Stomach smooth muscle (tissue), 2 donors: ENCODE measurements at regions not wholly inside any gene's neighbourhood (a gene's known extent, or its start where the extent isn't known, plus 50 kb on each side); places are given as distances from the start of the nearest gene placed in this dataset.

Experiments
- H3K27ac ChIP-seq: one replicate; pipeline ENCODE4 v1.7.0; 2013; ENCODE audit warnings: mild to moderate bottlenecking, low read length, inconsistent platforms
- H3K27me3 ChIP-seq, 2 donors: one replicate each; pipeline ENCODE4 v1.7.0; 2013; ENCODE audit warnings: low read length in 2 of 2; ENCODE audit not compliant: insufficient read depth in 2 of 2, control insufficient read depth in 1 of 2
- H3K36me3 ChIP-seq, 2 donors: one replicate each; pipeline ENCODE4 v1.7.0; 2013; ENCODE audit warnings: low read length in 2 of 2; ENCODE audit not compliant: control insufficient read depth in 2 of 2, insufficient read depth in 2 of 2
- H3K4me1 ChIP-seq: one replicate; pipeline ENCODE4 v1.7.0; 2013; ENCODE audit warnings: low read length; ENCODE audit not compliant: control insufficient read depth, insufficient read depth
- H3K4me3 ChIP-seq, 2 donors: one replicate each; pipeline ENCODE4 v1.7.0; 2013; ENCODE audit warnings: low read length in 2 of 2
- H3K9ac ChIP-seq, 2 donors: one replicate each; pipeline ENCODE4 v1.7.0; 2013; ENCODE audit warnings: low read length in 2 of 2, mild to moderate bottlenecking in 1 of 2
- H3K9me3 ChIP-seq, 2 donors: one replicate each; pipeline ENCODE4 v1.7.0; 2013; ENCODE audit warnings: low read length in 2 of 2; ENCODE audit not compliant: control insufficient read depth in 2 of 2
- donor health status: healthy.
- donor health status: Pancreatic carcinoma.

DNA sequence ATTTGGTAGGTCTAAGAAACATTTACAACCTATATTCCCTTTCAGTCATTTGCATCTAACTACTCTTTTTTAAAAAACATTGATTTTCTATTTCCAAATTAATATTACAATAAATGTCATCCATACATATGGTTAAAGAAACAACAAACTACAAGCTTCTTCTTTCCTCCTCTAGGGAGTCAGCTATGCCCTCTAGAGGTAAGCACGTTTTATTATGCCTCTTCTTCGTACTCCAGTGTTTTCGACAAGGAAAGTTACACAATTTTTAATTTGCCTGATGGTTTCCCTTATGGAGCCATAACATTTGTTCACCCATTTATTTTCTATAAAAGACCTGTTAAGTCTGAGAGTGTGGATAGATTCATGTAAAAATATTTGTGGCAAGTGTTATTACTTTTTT lies 183.4 kb upstream of the CDH7 start:
- Histone ChIP-seq H3K4me1 (no peaks in the 10 kb centered on the region), H3K27me3 (no peaks in the 10 kb centered on the region), H3K9ac (no peak overlapping the region), H3K27ac (no peak overlapping the region), H3K4me3 (no peak overlapping the region), H3K9me3 (no peaks in the 10 kb centered on the region), H3K36me3 (no peaks in the 10 kb centered on the region)

DNA sequence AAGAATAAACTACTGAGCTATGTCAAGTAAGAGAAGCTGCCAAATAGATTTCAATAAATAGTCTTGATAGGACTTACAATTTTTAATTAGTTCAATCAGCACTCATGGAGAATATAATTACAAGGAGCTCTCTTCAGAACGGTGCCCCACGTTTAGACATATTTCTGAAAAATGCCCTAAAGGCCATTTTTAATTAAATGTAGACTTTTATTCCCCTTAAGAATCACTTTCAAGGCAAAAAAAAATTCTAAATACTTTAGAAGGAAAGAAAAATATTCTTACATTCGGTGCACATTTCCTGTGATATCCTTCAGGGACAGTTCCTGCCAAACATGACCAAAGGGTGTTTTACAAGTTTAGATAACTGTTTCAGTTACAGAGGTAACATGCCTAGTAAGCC lies 202.5 kb upstream of the CDH7 start:
- no peaks in the 10 kb centered on the region for H3K4me1 ChIP-seq
- no peaks in the 10 kb centered on the region for H3K27me3 ChIP-seq
- no peak overlapping the region for H3K27ac ChIP-seq
- H3K4me3 ChIP-seq = no peak overlapping the region
- H3K9me3 ChIP-seq = no peaks in the 10 kb centered on the region
- H3K36me3 ChIP-seq = no peaks in the 10 kb centered on the region
- no peak overlapping the region for H3K9ac ChIP-seq

DNA sequence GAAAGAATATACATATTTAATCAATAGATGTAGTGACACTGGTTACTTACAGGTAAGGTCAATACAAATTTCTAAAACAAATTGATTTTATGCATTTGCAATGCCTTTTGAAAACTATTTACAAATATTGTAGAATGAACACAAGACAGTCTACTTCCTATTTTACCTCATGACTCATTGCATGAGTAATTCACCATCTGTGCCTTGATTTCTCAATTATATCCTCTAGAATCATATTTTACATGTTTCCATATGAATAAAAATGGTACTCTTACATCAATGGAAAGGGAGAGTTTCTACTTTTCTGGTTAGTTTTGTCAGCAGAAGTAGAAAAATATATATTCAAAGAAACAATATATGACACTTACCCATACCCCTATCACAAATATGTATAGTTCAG lies 203.8 kb upstream of the CDH7 start:
- Histone ChIP-seq H3K4me3 (no peak overlapping the region), H3K27ac (no peak overlapping the region), H3K9me3 (no peaks in the 10 kb centered on the region), H3K4me1 (no peaks in the 10 kb centered on the region), H3K36me3 (no peaks in the 10 kb centered on the region), H3K27me3 (no peaks in the 10 kb centered on the region), H3K9ac (no peak overlapping the region)

DNA sequence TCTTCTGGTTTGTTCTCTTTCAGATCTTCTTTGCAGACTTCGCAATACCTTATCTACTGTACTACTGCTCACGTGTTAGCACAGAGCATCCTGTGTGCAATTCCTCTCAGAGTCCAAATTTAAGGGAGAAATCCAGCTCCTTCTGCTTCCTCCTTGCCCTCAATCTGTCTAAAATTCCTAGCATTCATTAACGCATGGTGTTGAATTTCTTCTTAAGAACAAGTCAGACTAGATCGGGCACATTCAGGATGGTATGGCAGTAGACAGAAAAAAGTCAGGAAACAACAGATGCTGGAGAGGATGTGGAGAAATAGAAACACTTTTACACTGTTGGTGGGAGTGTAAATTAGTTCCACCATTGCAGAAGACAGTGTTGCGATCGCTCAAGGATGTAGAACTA lies 206.1 kb upstream of the CDH7 start:
- H3K36me3 ChIP-seq = no peaks in the 10 kb centered on the region
- no peak overlapping the region for H3K27ac ChIP-seq

DNA sequence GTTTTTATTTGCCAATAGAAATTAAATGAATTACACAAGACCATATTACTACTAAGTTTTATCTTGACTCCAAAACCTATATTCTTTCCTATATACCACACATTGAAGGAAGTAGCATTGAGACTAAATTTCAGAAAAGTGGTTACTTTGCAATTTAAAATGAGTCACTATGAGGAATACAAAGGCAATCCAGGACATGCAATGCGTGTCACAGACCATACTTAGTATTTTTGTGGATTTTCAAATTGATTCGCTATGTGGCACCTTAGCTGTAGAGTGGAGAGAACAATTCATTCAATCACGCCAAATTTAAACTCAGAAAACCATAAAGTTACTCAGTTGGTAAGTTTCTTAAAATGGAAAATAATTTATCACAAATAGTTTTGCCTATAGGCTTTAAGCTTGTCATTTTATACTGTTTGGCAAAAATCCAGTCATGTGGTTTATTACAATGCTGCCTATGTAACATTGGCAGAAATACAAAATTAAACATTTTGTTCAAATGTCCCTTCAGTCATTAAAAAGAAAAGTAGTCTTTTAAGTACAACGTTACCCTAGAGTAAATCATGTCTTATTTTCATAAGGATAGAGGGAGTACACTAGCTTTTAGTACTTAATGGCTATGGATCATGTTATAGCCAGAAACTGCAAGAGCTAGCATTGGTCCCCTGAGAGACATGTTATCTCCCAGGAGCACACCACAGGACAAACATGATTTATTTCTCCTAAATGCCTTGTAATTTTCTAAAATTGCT lies 222.8 kb upstream of the CDH7 start:
- H3K27me3 ChIP-seq = no peaks in the 10 kb centered on the region
- H3K9ac ChIP-seq = no peak overlapping the region
- no peak overlapping the region for H3K4me3 ChIP-seq
- H3K27ac ChIP-seq = no peak overlapping the region
- no peaks in the 10 kb centered on the region for H3K9me3 ChIP-seq
- no peaks in the 10 kb centered on the region for H3K36me3 ChIP-seq
- no peaks in the 10 kb centered on the region for H3K4me1 ChIP-seq

More for the DNA sequence above, 206.1 kb upstream of the CDH7 start:
- Histone ChIP-seq H3K9ac (no peak overlapping the region), H3K4me1 (no peaks in the 10 kb centered on the region), H3K9me3 (no peaks in the 10 kb centered on the region), H3K27me3 (no peaks in the 10 kb centered on the region), H3K4me3 (no peak overlapping the region)

DNA sequence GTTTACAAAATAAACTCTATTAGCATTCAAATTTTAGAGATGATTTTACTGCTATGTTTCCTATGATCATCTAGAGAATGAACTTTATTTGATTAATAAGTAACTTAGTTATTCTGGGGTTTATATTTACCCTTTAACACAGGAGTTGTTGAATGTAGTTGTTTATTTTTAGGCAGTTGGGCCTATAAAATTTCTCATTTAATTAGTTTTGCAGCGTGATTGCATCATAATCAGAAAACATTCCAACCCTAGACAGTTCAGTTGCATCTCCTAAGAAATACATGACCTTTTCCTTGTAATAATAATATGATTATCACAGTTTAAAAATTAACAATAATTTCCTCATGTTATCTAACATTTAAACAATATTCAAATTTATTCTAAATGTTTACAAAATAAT lies 224.7 kb upstream of the CDH7 start:
- H3K9ac ChIP-seq = no peak overlapping the region
- H3K4me3 ChIP-seq = no peak overlapping the region
- no peaks in the 10 kb centered on the region for H3K36me3 ChIP-seq
- no peaks in the 10 kb centered on the region for H3K4me1 ChIP-seq
- H3K27me3 ChIP-seq = no peaks in the 10 kb centered on the region
- H3K9me3 ChIP-seq = no peaks in the 10 kb centered on the region
- H3K27ac ChIP-seq = no peak overlapping the region

DNA sequence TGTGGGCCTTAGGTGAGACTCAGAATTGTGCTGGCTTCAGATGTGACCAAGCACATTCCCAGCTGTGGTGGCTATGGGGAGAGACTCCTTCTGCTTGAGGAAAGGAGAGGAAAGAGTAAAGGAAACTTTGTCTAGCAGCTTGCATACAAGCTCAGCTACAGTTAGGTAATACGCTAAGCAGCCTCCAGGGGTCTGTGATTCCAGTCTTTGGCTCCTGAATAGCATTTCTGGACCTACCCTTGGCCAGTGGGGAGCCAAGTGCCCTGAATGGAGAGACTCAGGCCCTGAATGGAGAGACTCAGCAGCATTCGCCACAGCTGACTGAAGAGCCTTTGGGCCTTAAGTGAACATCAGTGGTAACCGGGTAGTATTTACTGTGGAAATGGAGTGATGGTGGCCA lies 227.4 kb upstream of the CDH7 start:
- Histone ChIP-seq H3K27me3 (no peaks in the 10 kb centered on the region), H3K9ac (no peak overlapping the region), H3K9me3 (no peaks in the 10 kb centered on the region), H3K36me3 (no peaks in the 10 kb centered on the region), H3K4me1 (no peaks in the 10 kb centered on the region), H3K4me3 (no peak overlapping the region), H3K27ac (no peak overlapping the region)

DNA sequence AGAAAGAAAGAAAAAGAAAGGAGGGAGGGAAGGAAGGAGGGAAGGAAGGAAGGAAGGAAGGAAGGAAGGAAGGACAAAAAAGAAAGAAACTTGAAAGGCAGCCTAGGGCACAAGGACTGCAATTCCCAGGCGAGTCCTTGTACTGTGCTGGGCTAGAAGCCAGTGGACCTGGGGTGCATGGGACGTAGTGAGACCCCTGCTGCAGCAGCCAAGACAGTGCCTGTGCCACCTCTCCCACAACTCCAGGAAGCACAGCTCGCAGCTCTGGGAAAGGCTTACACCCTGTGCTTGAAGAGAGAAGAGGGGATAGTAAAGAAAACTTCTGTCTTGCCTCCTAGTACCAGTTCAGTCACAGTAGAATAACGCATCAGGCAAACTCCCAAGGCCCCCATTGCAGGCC lies 227.9 kb upstream of the CDH7 start:
- H3K4me1 ChIP-seq = no peaks in the 10 kb centered on the region
- no peak overlapping the region for H3K9ac ChIP-seq
- H3K27me3 ChIP-seq = no peaks in the 10 kb centered on the region
- no peaks in the 10 kb centered on the region for H3K36me3 ChIP-seq
- no peak overlapping the region for H3K4me3 ChIP-seq
- no peaks in the 10 kb centered on the region for H3K9me3 ChIP-seq
- H3K27ac ChIP-seq = no peak overlapping the region

DNA sequence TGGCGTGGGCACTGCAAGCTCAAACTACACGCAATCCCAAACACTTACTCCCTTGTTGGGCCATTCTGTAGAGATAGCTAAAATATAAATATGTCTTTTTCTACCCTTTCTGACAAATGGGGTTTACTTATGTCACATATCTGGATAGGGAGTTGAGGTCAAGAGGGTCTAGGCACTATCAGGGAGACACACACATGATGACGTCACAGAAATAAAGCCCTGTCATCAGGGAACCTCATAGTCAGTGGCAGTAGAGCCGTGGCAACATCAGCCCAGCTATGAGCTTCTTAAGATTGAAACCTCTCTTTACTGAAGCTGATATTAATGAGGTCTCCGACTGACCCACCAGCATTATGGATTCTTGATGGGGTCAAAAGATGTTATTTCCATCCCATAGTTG lies 234.6 kb upstream of the CDH7 start:
- H3K27ac ChIP-seq = no peak overlapping the region
- H3K4me1 ChIP-seq = no peaks in the 10 kb centered on the region
- H3K9ac ChIP-seq = no peak overlapping the region
- H3K36me3 ChIP-seq = no peaks in the 10 kb centered on the region
- no peaks in the 10 kb centered on the region for H3K9me3 ChIP-seq
- no peak overlapping the region for H3K4me3 ChIP-seq
- H3K27me3 ChIP-seq = no peaks in the 10 kb centered on the region

DNA sequence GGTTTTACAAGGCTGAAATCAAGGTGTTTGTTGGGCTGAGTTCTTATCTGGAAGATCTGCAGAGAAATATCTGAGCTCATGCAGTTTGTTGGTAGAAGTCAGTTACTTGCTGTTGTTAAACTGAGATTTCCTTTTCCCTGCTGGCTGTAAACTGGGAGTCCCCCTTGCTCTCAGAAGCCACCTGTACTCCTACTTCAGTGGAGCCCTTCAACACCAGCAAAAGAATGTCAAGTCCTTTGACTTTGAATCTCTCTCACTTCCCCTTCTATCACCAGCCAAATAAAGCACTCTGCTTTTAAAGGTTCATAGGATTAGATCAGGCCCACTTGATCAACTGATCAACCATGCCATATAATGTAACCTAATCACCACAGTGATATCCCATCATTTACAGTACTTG lies 252.2 kb upstream of the CDH7 start:
- Histone ChIP-seq H3K4me1 (no peaks in the 10 kb centered on the region), H3K4me3 (no peak overlapping the region), H3K36me3 (no peaks in the 10 kb centered on the region), H3K27me3 (no peaks in the 10 kb centered on the region), H3K27ac (no peak overlapping the region), H3K9me3 (no peaks in the 10 kb centered on the region), H3K9ac (no peak overlapping the region)

DNA sequence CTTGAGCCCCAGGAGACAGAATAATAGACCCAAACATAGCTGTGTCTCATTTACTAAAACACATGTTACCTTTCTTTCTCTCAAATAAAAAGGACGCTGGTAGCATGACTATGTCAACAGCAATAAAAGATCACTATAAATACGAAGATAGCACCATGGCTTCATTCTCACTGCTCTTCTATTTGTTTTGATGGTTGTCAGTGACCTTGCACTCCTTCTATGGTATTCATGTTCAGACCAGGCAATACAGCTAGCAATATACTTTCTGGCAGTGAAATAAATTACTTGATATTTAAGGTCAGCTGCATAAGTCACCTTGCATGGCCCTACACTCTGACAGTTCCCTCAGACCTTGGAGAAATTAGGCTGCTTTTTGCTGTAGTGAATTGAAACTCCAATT lies 263.2 kb upstream of the CDH7 start:
- no peak overlapping the region for H3K27ac ChIP-seq
- no peaks in the 10 kb centered on the region for H3K27me3 ChIP-seq
- H3K36me3 ChIP-seq = no peaks in the 10 kb centered on the region
- H3K9ac ChIP-seq = no peak overlapping the region
- no peaks in the 10 kb centered on the region for H3K9me3 ChIP-seq
- no peaks in the 10 kb centered on the region for H3K4me1 ChIP-seq
- H3K4me3 ChIP-seq = no peak overlapping the region
